ENCODE measurements at regions not wholly inside any gene's neighbourhood (a gene's known extent, or its start where the extent isn't known, plus 50 kb on each side); places are given as distances from the start of the nearest gene placed in this dataset.
A peak's percentile ranks its signal among the peaks of the same experiment; 100 is the strongest.
"Not testable (repeated sequence)": the region's sequence is repeated elsewhere in the genome, so short reads cannot be mapped to it uniquely, and the experiment has no call there.

GRCh38 chr4:3894086-3894959 is 128.1 kb downstream of the ADRA2C start:
- DNase-seq: peak; percentile 95
- H3K23ac ChIP-seq (ENCODE audit: low read length); H3K27me3 ChIP-seq (ENCODE audit: insufficient read depth, low read length, poor library complexity); H3K4me3 ChIP-seq (ENCODE audit: low read length); H3K79me1 ChIP-seq (ENCODE audit: low read length); H3K79me2 ChIP-seq (ENCODE audit: control insufficient read depth, insufficient read depth, low read length); H2BK15ac ChIP-seq (replicated peaks; ENCODE audit: low read depth); H3K36me3 ChIP-seq (ENCODE audit: control insufficient read depth, insufficient read depth, low read length); H4K5ac ChIP-seq (ENCODE audit: low read length); H4K8ac ChIP-seq (ENCODE audit: low read depth, low read length); H3K4me1 ChIP-seq (ENCODE audit: control insufficient read depth, low read depth, low read length); H3K4me2 ChIP-seq (ENCODE audit: low read length); H3K9ac ChIP-seq (ENCODE audit: low read length): not testable (repeated sequence)
- peak overlapping the region; percentile 45 for H2BK120ac ChIP-seq (ENCODE audit: low read depth, low read length)
- peak overlapping the region; percentile 74 for H2AK5ac ChIP-seq (ENCODE audit: low read length)
- peak overlapping the region; percentile 73 for H3K56ac ChIP-seq (ENCODE audit: low read length)
- peak overlapping the region; percentile 16 for H3K27ac ChIP-seq (ENCODE audit: low read depth, low read length)
- H3K4ac ChIP-seq (ENCODE audit: low read depth, low read length): peak overlapping the region; percentile 81
- H2BK5ac ChIP-seq (ENCODE audit: low read length): peak overlapping the region; percentile 70
- peak overlapping the region; percentile 97 for H3K18ac ChIP-seq (ENCODE audit: low read length)
- no CpG with 5 or more reads among the region's 20 CpGs for WGBS (ENCODE audit: extremely low coverage, insufficient coverage, low lambda C conversion rate)

- Histone ChIP-seq H3K4me2 (ENCODE audit: low read length) (no peak overlapping the region), H3K4me3 (ENCODE audit: low read length) (no peak overlapping the region), H3K27ac (ENCODE audit: low read depth, low read length) (no peak overlapping the region), H3K9ac (ENCODE audit: low read length) (no peak overlapping the region), H2BK15ac (replicated peaks; ENCODE audit: low read depth) (no peak overlapping the region), H2AK5ac (ENCODE audit: low read length) (no peak overlapping the region), H3K4me1 (ENCODE audit: control insufficient read depth, low read depth, low read length) (peaks cover 3% of the 10 kb centered on the region), H4K5ac (ENCODE audit: low read length) (no peak overlapping the region), H3K56ac (ENCODE audit: low read length) (no peak overlapping the region), H3K4ac (ENCODE audit: low read depth, low read length) (no peak overlapping the region), H3K79me1 (ENCODE audit: low read length) (no peaks in the 10 kb centered on the region), H2BK5ac (ENCODE audit: low read length) (no peak overlapping the region), H3K18ac (ENCODE audit: low read length) (no peak overlapping the region), H4K8ac (ENCODE audit: low read depth, low read length) (no peak overlapping the region), H3K36me3 (ENCODE audit: control insufficient read depth, insufficient read depth, low read length) (no peaks in the 10 kb centered on the region), H3K79me2 (ENCODE audit: control insufficient read depth, insufficient read depth, low read length) (no peaks in the 10 kb centered on the region), H3K27me3 (ENCODE audit: insufficient read depth, low read length, poor library complexity) (no peaks in the 10 kb centered on the region), H3K23ac (ENCODE audit: low read length) (no peak overlapping the region), H2BK120ac (ENCODE audit: low read depth, low read length) (no peak overlapping the region)
- no peak for DNase-seq
- WGBS (ENCODE audit: extremely low coverage, insufficient coverage, low lambda C conversion rate): no CpG with 5 or more reads among the region's 6 CpGs
Measured at GRCh38 chr4:3896441-3896840, 130.3 kb downstream of the ADRA2C start.

DNA sequence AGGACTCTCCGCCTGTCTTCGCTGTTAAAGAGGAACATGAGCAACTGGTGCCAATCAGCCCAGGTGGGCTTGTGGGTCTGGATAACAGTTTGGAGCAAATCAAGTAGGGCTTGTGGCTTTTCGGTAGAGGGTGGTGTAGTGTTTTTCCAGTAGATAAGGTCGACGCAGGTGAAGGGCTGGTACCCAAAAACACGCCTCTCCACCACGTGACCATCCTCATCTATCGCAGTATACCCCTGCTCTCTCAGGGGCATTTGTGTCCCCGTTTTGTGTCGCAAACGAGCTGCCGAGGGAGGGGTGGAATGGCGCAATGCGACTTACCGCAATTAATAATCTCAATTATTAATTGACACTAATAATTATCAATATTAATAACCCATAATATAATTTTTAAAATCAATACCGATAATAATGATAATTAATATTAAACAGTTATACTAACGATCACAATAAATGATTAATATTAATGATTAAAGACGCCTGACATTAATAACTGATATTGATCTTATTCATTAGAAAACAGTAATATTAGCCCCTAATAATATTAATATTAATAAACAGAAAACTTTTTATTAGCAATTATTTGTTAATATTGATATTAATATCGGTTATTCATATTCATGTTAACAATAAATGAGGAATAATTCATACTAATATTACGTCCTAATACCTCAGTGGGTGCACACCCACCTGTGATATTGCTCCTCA is 130.8 kb downstream of the ADRA2C start:
- 100% methylated on average over 2 of the region's 20 CpGs for whole genome bisulfite sequencing (ENCODE audit: extremely low coverage, insufficient coverage, low lambda C conversion rate)
- not testable (repeated sequence) for H4K8ac ChIP-seq (ENCODE audit: low read depth, low read length); H3K27ac ChIP-seq (ENCODE audit: low read depth, low read length); H3K79me2 ChIP-seq (ENCODE audit: control insufficient read depth, insufficient read depth, low read length); H2BK15ac ChIP-seq (replicated peaks; ENCODE audit: low read depth); H4K5ac ChIP-seq (ENCODE audit: low read length); H3K79me1 ChIP-seq (ENCODE audit: low read length); DNase-seq; H3K23ac ChIP-seq (ENCODE audit: low read length); H3K4me1 ChIP-seq (ENCODE audit: control insufficient read depth, low read depth, low read length); H2AK5ac ChIP-seq (ENCODE audit: low read length); H3K18ac ChIP-seq (ENCODE audit: low read length); H3K9ac ChIP-seq (ENCODE audit: low read length); H3K4ac ChIP-seq (ENCODE audit: low read depth, low read length); H2BK120ac ChIP-seq (ENCODE audit: low read depth, low read length); H3K36me3 ChIP-seq (ENCODE audit: control insufficient read depth, insufficient read depth, low read length); H2BK5ac ChIP-seq (ENCODE audit: low read length); H3K4me3 ChIP-seq (ENCODE audit: low read length); H3K4me2 ChIP-seq (ENCODE audit: low read length); H3K56ac ChIP-seq (ENCODE audit: low read length); H3K27me3 ChIP-seq (ENCODE audit: insufficient read depth, low read length, poor library complexity)

- peaks cover 3% of the 10 kb centered on the region for H3K4me1 ChIP-seq (ENCODE audit: control insufficient read depth, low read depth, low read length)
- no peaks in the 10 kb centered on the region for H3K36me3 ChIP-seq (ENCODE audit: control insufficient read depth, insufficient read depth, low read length)
- no peak overlapping the region for H3K4me3 ChIP-seq (ENCODE audit: low read length)
- no peak for DNase-seq
- no peak overlapping the region for H3K27ac ChIP-seq (ENCODE audit: low read depth, low read length)
- no peak overlapping the region for H2BK15ac ChIP-seq (replicated peaks; ENCODE audit: low read depth)
- no peak overlapping the region for H2AK5ac ChIP-seq (ENCODE audit: low read length)
- H3K79me1 ChIP-seq (ENCODE audit: low read length): no peaks in the 10 kb centered on the region
- H3K4ac ChIP-seq (ENCODE audit: low read depth, low read length): no peak overlapping the region
- no CpG with 5 or more reads among the region's 19 CpGs for WGBS (ENCODE audit: extremely low coverage, insufficient coverage, low lambda C conversion rate)
- H3K9ac ChIP-seq (ENCODE audit: low read length): no peak overlapping the region
- no peak overlapping the region for H3K23ac ChIP-seq (ENCODE audit: low read length)
- H3K79me2 ChIP-seq (ENCODE audit: control insufficient read depth, insufficient read depth, low read length): no peaks in the 10 kb centered on the region
- H3K27me3 ChIP-seq (ENCODE audit: insufficient read depth, low read length, poor library complexity): no peaks in the 10 kb centered on the region
- H2BK120ac ChIP-seq (ENCODE audit: low read depth, low read length): no peak overlapping the region
- H3K56ac ChIP-seq (ENCODE audit: low read length): no peak overlapping the region
- H2BK5ac ChIP-seq (ENCODE audit: low read length): no peak overlapping the region
- no peak overlapping the region for H3K4me2 ChIP-seq (ENCODE audit: low read length)
- H4K8ac ChIP-seq (ENCODE audit: low read depth, low read length): no peak overlapping the region
- H3K18ac ChIP-seq (ENCODE audit: low read length): no peak overlapping the region
- no peak overlapping the region for H4K5ac ChIP-seq (ENCODE audit: low read length)
Measured at GRCh38 chr4:3898098-3898497, 131.9 kb downstream of the ADRA2C start.

- H4K5ac ChIP-seq (ENCODE audit: low read length); H3K18ac ChIP-seq (ENCODE audit: low read length); H3K79me2 ChIP-seq (ENCODE audit: control insufficient read depth, insufficient read depth, low read length); H3K27me3 ChIP-seq (ENCODE audit: insufficient read depth, low read length, poor library complexity); H3K4me1 ChIP-seq (ENCODE audit: control insufficient read depth, low read depth, low read length); H2AK5ac ChIP-seq (ENCODE audit: low read length); H2BK15ac ChIP-seq (replicated peaks; ENCODE audit: low read depth); H2BK120ac ChIP-seq (ENCODE audit: low read depth, low read length); H3K23ac ChIP-seq (ENCODE audit: low read length); H3K79me1 ChIP-seq (ENCODE audit: low read length); H2BK5ac ChIP-seq (ENCODE audit: low read length); H3K56ac ChIP-seq (ENCODE audit: low read length); H3K27ac ChIP-seq (ENCODE audit: low read depth, low read length); H3K36me3 ChIP-seq (ENCODE audit: control insufficient read depth, insufficient read depth, low read length); H3K4ac ChIP-seq (ENCODE audit: low read depth, low read length); H4K8ac ChIP-seq (ENCODE audit: low read depth, low read length); H3K4me3 ChIP-seq (ENCODE audit: low read length); DNase-seq; H3K9ac ChIP-seq (ENCODE audit: low read length); H3K4me2 ChIP-seq (ENCODE audit: low read length): not testable (repeated sequence)
- no CpG with 5 or more reads among the region's 10 CpGs for WGBS (ENCODE audit: extremely low coverage, insufficient coverage, low lambda C conversion rate)
Measured at GRCh38 chr4:3898928-3899327, 132.7 kb downstream of the ADRA2C start.

All from mesendoderm (in vitro differentiated cells).